A549 (cell line): ENCODE measurements at regions not wholly inside any gene's neighbourhood (a gene's known extent, or its start where the extent isn't known, plus 50 kb on each side); places are given as distances from the start of the nearest gene placed in this dataset.

ENCODE experiments used
- CHD2 ChIP-seq: fragments of 150-350 bp; IDR thresholded peaks from 2 replicates; pipeline ENCODE4 v1.6.1; 2014; ENCODE audit warnings: low read length; ENCODE audit not compliant: partially characterized antibody
- ELK1 ChIP-seq: fragments of 150-350 bp; IDR thresholded peaks from 2 replicates; pipeline ENCODE4 v1.6.1; 2014; ENCODE audit warnings: low read depth, mild to moderate bottlenecking, low read length
- HDAC2 ChIP-seq: fragments of 200-600 bp; sonication (generic); IDR thresholded peaks from 2 replicates; pipeline ENCODE4 v1.6.1; 2016
- POLR2A ChIP-seq: IDR thresholded peaks from 2 replicates; pipeline ENCODE4 v1.6.1; 2012; ENCODE audit warnings: mild to moderate bottlenecking, low read length
- TF ChIP-seq, protein P1 (sequence below): fragments of >200 bp; sonication (Bioruptor Twin); formaldehyde crosslinking; IDR thresholded peaks from 3 replicates; pipeline ENCODE4 v1.5.1; 2016

- no peak for TF ChIP-seq HDAC2
- no peak for TF ChIP-seq CHD2
- no peak for TF ChIP-seq ELK1
- TF ChIP-seq, protein P1, sequence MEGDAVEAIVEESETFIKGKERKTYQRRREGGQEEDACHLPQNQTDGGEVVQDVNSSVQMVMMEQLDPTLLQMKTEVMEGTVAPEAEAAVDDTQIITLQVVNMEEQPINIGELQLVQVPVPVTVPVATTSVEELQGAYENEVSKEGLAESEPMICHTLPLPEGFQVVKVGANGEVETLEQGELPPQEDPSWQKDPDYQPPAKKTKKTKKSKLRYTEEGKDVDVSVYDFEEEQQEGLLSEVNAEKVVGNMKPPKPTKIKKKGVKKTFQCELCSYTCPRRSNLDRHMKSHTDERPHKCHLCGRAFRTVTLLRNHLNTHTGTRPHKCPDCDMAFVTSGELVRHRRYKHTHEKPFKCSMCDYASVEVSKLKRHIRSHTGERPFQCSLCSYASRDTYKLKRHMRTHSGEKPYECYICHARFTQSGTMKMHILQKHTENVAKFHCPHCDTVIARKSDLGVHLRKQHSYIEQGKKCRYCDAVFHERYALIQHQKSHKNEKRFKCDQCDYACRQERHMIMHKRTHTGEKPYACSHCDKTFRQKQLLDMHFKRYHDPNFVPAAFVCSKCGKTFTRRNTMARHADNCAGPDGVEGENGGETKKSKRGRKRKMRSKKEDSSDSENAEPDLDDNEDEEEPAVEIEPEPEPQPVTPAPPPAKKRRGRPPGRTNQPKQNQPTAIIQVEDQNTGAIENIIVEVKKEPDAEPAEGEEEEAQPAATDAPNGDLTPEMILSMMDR = no peak
- TF ChIP-seq POLR2A = no peak
These were observed 93.4 kb upstream of the SHOX start for GRCh38 chrX:537151-537550.
